Endodermal cell (in vitro differentiated cells): ENCODE measurements at regions not wholly inside any gene's neighbourhood (a gene's known extent, or its start where the extent isn't known, plus 50 kb on each side); places are given as distances from the start of the nearest gene placed in this dataset.
A peak's percentile ranks its signal among the peaks of the same experiment; 100 is the strongest.

Source experiments
- DNase-seq: peaks from one replicate; pipeline ENCODE4 v3.0.0-alpha.2; 2017
- H3K27ac ChIP-seq: 2 replicates; pipeline ENCODE4 v1.5.1; 2013; ENCODE audit warnings: mild to moderate bottlenecking, low read depth, low read length, moderate library complexity
- H3K27me3 ChIP-seq: 2 replicates; pipeline ENCODE4 v1.6.1; 2013; ENCODE audit warnings: mild to moderate bottlenecking, low read length, moderate library complexity; ENCODE audit not compliant: insufficient read depth, control insufficient read depth, poor library complexity, severe bottlenecking
- H3K36me3 ChIP-seq: 2 replicates; pipeline ENCODE4 v1.7.0; 2013; ENCODE audit warnings: mild to moderate bottlenecking, low read length, moderate library complexity; ENCODE audit not compliant: control insufficient read depth, insufficient read depth
- H3K4me1 ChIP-seq: one replicate; pipeline ENCODE4 v1.7.0; 2013; ENCODE audit warnings: low read length; ENCODE audit not compliant: control insufficient read depth, insufficient read depth
- H3K4me3 ChIP-seq: 2 replicates; pipeline ENCODE4 v1.5.1; 2013; ENCODE audit warnings: mild to moderate bottlenecking, low read length, moderate library complexity
- H3K9ac ChIP-seq: 2 replicates; pipeline ENCODE4 v1.6.1; 2013; ENCODE audit warnings: mild to moderate bottlenecking, low read length, moderate library complexity; ENCODE audit not compliant: poor library complexity, severe bottlenecking; ENCODE audit errors: extremely low read depth
- H3K9me3 ChIP-seq: 2 replicates; pipeline ENCODE4 v1.6.1; 2013; ENCODE audit warnings: mild to moderate bottlenecking, low read length, moderate library complexity; ENCODE audit not compliant: control insufficient read depth
- H3K27ac Mint-ChIP-seq: 2 replicates; pipeline ENCODE4 v1.8.0; 2020; ENCODE audit warnings: mixed read lengths
- H3K27me3 Mint-ChIP-seq: 2 replicates; pipeline ENCODE4 v1.8.0; 2021; ENCODE audit warnings: mild to moderate bottlenecking, mixed read lengths; ENCODE audit not compliant: insufficient read depth
- H3K36me3 Mint-ChIP-seq: 2 replicates; pipeline ENCODE4 v1.8.0; 2020; ENCODE audit warnings: low read depth, mixed read lengths
- H3K4me1 Mint-ChIP-seq: 2 replicates; pipeline ENCODE4 v1.8.0; 2020; ENCODE audit warnings: mixed read lengths
- H3K4me3 Mint-ChIP-seq: 2 replicates; pipeline ENCODE4 v1.8.0; 2020; ENCODE audit warnings: mild to moderate bottlenecking, moderate library complexity, mixed read lengths
- H3K9me3 Mint-ChIP-seq: 2 replicates; pipeline ENCODE4 v1.8.0; 2020; ENCODE audit warnings: mild to moderate bottlenecking, mixed read lengths
- WGBS, 2 experiments: methylation state at CpG; one replicate each; pipeline versions ENCODE4 v1.1.5 to v1.1.7; 2013; ENCODE audit warnings: missing lambda C conversion rate in 2 of 2, mixed read lengths in 1 of 2; ENCODE audit not compliant: insufficient coverage in 1 of 2, insufficient read length in 1 of 2; 5-methylcytosine and 5-hydroxymethylcytosine counted together
- TF ChIP-seq, protein P1 (sequence below): fragments of 200-600 bp; sonication (generic); conservative IDR thresholded peaks from 2 replicates; pipeline ENCODE4 v1.5.0; 2021; ENCODE audit warnings: antibody characterized with exemption, mild to moderate bottlenecking

DNA sequence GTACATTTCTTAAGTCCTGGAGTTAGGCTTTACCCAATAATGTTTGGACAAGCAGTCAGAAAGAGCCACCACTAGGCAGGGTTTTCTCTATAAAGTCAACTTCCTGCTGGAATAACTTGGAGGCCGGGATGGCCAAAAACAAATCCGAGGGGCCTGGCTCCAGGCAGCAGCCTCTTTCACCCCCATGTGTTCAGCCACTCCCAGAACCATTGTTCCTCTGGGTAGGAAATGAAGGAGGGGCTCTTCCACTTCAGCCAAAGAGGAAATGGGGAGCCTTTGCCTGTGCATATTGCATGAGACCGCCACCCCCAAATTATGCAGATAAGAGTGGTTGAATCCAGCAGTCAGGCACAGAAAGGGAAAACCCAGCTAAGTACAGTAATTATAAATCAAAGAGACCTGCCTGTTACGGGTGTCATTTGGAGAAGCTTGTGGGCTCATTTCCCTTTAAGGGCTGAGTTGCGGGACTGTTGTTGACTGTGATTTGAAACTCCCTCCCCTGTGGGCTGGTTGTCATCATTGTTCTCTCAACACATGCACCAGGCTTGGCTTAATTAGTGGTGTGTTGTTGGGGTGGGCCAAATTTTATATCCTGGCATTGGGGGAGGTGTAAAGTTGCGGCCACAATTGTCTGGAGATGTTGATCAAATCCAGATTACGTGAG lies 212.8 kb upstream of the SOX11 start:
- H3K9me3 Mint-ChIP-seq = no peaks in the 10 kb centered on the region
- peak; percentile 68 for DNase-seq
- no peaks in the 10 kb centered on the region for H3K9me3 ChIP-seq
- H3K27ac ChIP-seq = peak overlapping the region; percentile 77
- no peaks in the 10 kb centered on the region for H3K36me3 Mint-ChIP-seq
- WGBS, 2 experiments = 45 to 54% methylated on average over 4 to 7 of the region's 7 CpGs
- no peaks in the 10 kb centered on the region for H3K27me3 ChIP-seq
- no peak overlapping the region for H3K9ac ChIP-seq
- H3K4me1 ChIP-seq = peaks cover 4% of the 10 kb centered on the region
- H3K4me3 Mint-ChIP-seq = no peak overlapping the region
- H3K27ac Mint-ChIP-seq = peak overlapping the region; percentile 58
- peaks cover 4% of the 10 kb centered on the region for H3K27me3 Mint-ChIP-seq
- peaks cover 36% of the 10 kb centered on the region for H3K4me1 Mint-ChIP-seq
- TF ChIP-seq, protein P1, sequence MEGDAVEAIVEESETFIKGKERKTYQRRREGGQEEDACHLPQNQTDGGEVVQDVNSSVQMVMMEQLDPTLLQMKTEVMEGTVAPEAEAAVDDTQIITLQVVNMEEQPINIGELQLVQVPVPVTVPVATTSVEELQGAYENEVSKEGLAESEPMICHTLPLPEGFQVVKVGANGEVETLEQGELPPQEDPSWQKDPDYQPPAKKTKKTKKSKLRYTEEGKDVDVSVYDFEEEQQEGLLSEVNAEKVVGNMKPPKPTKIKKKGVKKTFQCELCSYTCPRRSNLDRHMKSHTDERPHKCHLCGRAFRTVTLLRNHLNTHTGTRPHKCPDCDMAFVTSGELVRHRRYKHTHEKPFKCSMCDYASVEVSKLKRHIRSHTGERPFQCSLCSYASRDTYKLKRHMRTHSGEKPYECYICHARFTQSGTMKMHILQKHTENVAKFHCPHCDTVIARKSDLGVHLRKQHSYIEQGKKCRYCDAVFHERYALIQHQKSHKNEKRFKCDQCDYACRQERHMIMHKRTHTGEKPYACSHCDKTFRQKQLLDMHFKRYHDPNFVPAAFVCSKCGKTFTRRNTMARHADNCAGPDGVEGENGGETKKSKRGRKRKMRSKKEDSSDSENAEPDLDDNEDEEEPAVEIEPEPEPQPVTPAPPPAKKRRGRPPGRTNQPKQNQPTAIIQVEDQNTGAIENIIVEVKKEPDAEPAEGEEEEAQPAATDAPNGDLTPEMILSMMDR = no peak
- no peaks in the 10 kb centered on the region for H3K36me3 ChIP-seq
- H3K4me3 ChIP-seq = no peak overlapping the region

DNA sequence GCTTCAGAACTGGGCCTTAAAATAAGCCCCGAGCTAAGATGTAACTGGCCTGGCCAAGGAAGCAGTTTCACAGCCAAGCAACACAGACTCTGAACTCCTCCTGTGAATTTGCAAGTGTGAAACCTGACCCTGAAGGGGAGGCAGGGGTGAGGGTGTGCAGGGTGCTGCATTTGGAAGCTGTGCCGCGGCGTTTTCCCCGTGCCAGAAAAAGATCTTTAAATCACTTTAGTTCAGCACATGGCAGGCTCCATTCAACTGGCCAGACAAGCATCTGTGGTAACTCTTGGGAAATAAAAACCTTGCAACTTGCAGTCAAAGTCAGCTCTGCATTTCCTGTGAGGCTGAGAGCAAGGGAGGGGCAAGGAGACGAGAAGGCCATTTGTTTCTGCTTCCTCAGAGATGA lies 209.3 kb upstream of the SOX11 start:
- DNase-seq = peak; percentile 75
- Mint-ChIP-seq H3K4me1 (peaks cover 36% of the 10 kb centered on the region), H3K4me3 (peak overlapping the region; percentile 38), H3K27me3 (peaks cover 22% of the 10 kb centered on the region), H3K9me3 (no peaks in the 10 kb centered on the region), H3K27ac (no peak overlapping the region), H3K36me3 (no peaks in the 10 kb centered on the region)
- H3K27ac ChIP-seq = peak overlapping the region; percentile 81
- H3K4me1 ChIP-seq = peaks cover 4% of the 10 kb centered on the region
- H3K9me3 ChIP-seq = no peaks in the 10 kb centered on the region
- 21 to 40% methylated on average over 4 to 6 of the region's 6 CpGs for WGBS, 2 experiments
- TF ChIP-seq, protein P1 = no peak
- H3K27me3 ChIP-seq = peaks cover 3% of the 10 kb centered on the region
- H3K36me3 ChIP-seq = no peaks in the 10 kb centered on the region
- H3K4me3 ChIP-seq = no peak overlapping the region
- no peak overlapping the region for H3K9ac ChIP-seq

DNA sequence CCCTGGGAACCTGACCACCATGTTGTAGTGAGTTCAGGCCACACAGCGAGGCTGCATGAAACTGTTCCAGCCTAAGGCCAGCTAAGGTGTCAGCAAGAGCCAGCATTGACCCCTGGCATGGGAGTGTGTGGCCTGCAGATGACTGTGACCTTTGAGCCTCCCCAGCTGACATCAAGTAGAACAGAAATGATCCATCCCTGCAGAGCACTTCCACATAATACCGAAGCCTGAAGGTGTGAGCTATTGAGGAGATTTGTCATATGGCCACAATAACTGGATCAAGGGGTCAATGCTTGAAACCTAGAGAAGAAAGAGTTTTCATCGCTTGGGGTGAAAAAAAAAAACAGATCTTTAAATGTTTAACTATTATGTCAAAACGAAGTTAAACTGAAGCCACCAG lies 207.3 kb upstream of the SOX11 start:
- H3K9me3 Mint-ChIP-seq = no peaks in the 10 kb centered on the region
- no peak overlapping the region for H3K4me3 Mint-ChIP-seq
- Histone ChIP-seq H3K27ac (no peak overlapping the region), H3K9ac (no peak overlapping the region), H3K36me3 (no peaks in the 10 kb centered on the region), H3K9me3 (no peaks in the 10 kb centered on the region), H3K27me3 (peaks cover 8% of the 10 kb centered on the region), H3K4me1 (peaks cover 4% of the 10 kb centered on the region), H3K4me3 (no peak overlapping the region)
- no peaks in the 10 kb centered on the region for H3K36me3 Mint-ChIP-seq
- no peak for DNase-seq
- 89 to 92% methylated on average over 3 to 4 of the region's 4 CpGs for WGBS, 2 experiments
- H3K27ac Mint-ChIP-seq = no peak overlapping the region
- peaks cover 26% of the 10 kb centered on the region for H3K4me1 Mint-ChIP-seq
- TF ChIP-seq, protein P1 = no peak
- H3K27me3 Mint-ChIP-seq = peaks cover 39% of the 10 kb centered on the region
